Keratinocyte (primary cell): ENCODE measurements at regions not wholly inside any gene's neighbourhood (a gene's known extent, or its start where the extent isn't known, plus 50 kb on each side); places are given as distances from the start of the nearest gene placed in this dataset.

Source experiments
- DNase-seq: peaks from one replicate; pipeline ENCODE4 v3.0.0-alpha.2; 2011; ENCODE audit warnings: low read depth, missing footprints, low spot score
- FAIRE-seq: peaks from 2 replicates; lab custom pipeline; 2011; peaks lifted over from hg19 to GRCh38; lab: Jason Lieb, UNC
- H2AFZ ChIP-seq: 2 replicates; pipeline ENCODE4 v1.6.0; 2012; ENCODE audit warnings: low read length, control low read depth, inconsistent platforms; ENCODE audit not compliant: control insufficient read depth
- H3K27ac ChIP-seq: 2 replicates; pipeline ENCODE4 v1.5.1; 2011; ENCODE audit warnings: low read length; ENCODE audit not compliant: control insufficient read depth, insufficient read depth
- H3K27me3 ChIP-seq: 3 replicates; pipeline ENCODE4 v1.6.0; 2011; ENCODE audit warnings: low read length; ENCODE audit not compliant: control insufficient read depth, insufficient read depth; ENCODE audit errors: extremely low read depth
- H3K36me3 ChIP-seq, 2 experiments: 2 replicates in 1 of 2; 3 replicates in 1 of 2; pipeline ENCODE4 v1.5.1; 2011; ENCODE audit warnings: low read length in 2 of 2, mild to moderate bottlenecking in 1 of 2; ENCODE audit not compliant: control insufficient read depth in 2 of 2, insufficient read depth in 2 of 2; ENCODE audit errors: extremely low read depth in 1 of 2
- H3K4me1 ChIP-seq: 3 replicates; pipeline ENCODE4 v1.5.1; 2011; ENCODE audit warnings: low read length; ENCODE audit not compliant: control insufficient read depth, insufficient read depth; ENCODE audit errors: extremely low read depth
- H3K4me2 ChIP-seq: 3 replicates; pipeline ENCODE4 v1.6.0; 2011; ENCODE audit warnings: low read depth, low read length; ENCODE audit not compliant: control insufficient read depth, insufficient read depth; ENCODE audit errors: extremely low read depth
- H3K4me3 ChIP-seq, 3 experiments: fragments of 200-600 bp in 1 of 3; sonication (generic) in 1 of 3; 2 replicates in 2 of 3; 3 replicates in 1 of 3; pipeline ENCODE4 v1.5.1; 2011 to 2016; ENCODE audit warnings: low read length in 3 of 3, mild to moderate bottlenecking in 3 of 3, control low read depth in 2 of 3, inconsistent platforms in 1 of 3, low read depth in 1 of 3, mixed read lengths in 1 of 3, mixed run types in 1 of 3, moderate library complexity in 1 of 3; ENCODE audit not compliant: control insufficient read depth in 2 of 3, insufficient read depth in 2 of 3; ENCODE audit errors: extremely low read depth in 1 of 3
- H3K79me2 ChIP-seq: 2 replicates; pipeline ENCODE4 v1.6.0; 2012; ENCODE audit warnings: low read length; ENCODE audit not compliant: control insufficient read depth, insufficient read depth
- H3K9ac ChIP-seq: 3 replicates; pipeline ENCODE4 v1.6.0; 2011; ENCODE audit warnings: low read length; ENCODE audit not compliant: control insufficient read depth, insufficient read depth; ENCODE audit errors: extremely low read depth
- H3K9me1 ChIP-seq: 3 replicates; pipeline ENCODE4 v1.6.0; 2011; ENCODE audit warnings: low read length; ENCODE audit not compliant: control insufficient read depth, insufficient read depth; ENCODE audit errors: extremely low read depth
- H3K9me3 ChIP-seq: 2 replicates; pipeline ENCODE4 v1.5.1; 2012; ENCODE audit warnings: low read depth, low read length; ENCODE audit not compliant: control insufficient read depth
- H4K20me1 ChIP-seq: 3 replicates; pipeline ENCODE4 v1.6.0; 2011; ENCODE audit warnings: low read length; ENCODE audit not compliant: control insufficient read depth, insufficient read depth; ENCODE audit errors: extremely low read depth
- EZH2 ChIP-seq: IDR thresholded peaks from one replicate; pipeline ENCODE4 v1.6.1; 2012; ENCODE audit warnings: inconsistent platforms, mild to moderate bottlenecking, low read length, moderate library complexity
- dilution Hi-C: fragments of 300-500 bp; cut with MboI; formaldehyde crosslinking; loops from one replicate; pipeline ENCODE4 v1.7.0; 2020; ENCODE audit warnings: low sequenced_read_pairs; ENCODE audit not compliant: extremely low pct_ligation_motif_present
- TF ChIP-seq, protein P1 (sequence below), 3 experiments: IDR thresholded peaks in 1 of 3; conservative IDR thresholded peaks in 1 of 3; optimal IDR thresholded peaks in 1 of 3; 2 replicates in 2 of 3; 3 replicates in 1 of 3; pipeline versions ENCODE3 to v1.5.1; 2011; ENCODE audit warnings: low read length in 3 of 3, mild to moderate bottlenecking in 3 of 3, moderate library complexity in 2 of 3, control low read depth in 1 of 3, inconsistent platforms in 1 of 3; ENCODE audit not compliant: insufficient read depth in 2 of 3; ENCODE audit errors: extremely low read depth in 1 of 3

DNA sequence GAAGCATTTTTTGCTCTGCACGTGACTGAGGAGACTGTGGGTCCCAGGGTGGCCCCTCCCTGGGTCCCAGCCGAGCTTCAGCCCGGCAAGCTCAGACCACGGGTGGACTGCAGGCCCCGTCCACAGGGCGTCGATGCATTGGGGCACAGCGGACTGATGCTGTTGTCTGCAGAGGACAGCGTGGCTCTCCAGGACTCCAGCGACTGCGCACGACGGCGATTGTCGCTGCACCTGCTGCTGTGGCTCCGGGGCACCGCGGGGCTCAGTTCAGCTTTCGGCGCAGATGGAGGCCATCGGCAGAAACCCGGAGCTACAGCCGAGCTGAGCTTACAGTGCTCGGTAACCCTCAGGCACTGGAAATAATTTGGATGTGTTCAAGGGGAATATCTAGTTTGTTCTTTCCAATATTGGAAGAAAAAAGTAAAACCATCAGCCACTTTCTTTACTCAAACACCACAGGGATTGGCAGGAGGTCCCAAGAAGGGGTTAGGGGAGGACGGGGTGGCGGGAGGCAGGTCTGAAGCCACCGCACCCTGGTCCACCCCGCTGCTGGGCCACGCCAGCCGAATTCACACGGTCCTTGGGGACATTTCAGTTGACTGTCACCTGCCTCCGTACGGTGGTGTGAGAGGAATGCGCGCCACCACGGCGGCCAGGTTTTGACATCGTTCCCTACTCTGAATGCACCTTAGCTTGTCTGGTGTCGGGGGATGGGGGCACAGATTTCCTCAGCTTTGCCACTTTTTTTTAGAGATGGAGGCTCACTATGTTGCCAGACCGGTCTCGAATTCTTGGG is 88.7 kb upstream of the RPH3AL start:
- no peak overlapping the region for H3K27ac ChIP-seq
- no peaks in the 10 kb centered on the region for H3K9me1 ChIP-seq
- TF ChIP-seq, protein P1, sequence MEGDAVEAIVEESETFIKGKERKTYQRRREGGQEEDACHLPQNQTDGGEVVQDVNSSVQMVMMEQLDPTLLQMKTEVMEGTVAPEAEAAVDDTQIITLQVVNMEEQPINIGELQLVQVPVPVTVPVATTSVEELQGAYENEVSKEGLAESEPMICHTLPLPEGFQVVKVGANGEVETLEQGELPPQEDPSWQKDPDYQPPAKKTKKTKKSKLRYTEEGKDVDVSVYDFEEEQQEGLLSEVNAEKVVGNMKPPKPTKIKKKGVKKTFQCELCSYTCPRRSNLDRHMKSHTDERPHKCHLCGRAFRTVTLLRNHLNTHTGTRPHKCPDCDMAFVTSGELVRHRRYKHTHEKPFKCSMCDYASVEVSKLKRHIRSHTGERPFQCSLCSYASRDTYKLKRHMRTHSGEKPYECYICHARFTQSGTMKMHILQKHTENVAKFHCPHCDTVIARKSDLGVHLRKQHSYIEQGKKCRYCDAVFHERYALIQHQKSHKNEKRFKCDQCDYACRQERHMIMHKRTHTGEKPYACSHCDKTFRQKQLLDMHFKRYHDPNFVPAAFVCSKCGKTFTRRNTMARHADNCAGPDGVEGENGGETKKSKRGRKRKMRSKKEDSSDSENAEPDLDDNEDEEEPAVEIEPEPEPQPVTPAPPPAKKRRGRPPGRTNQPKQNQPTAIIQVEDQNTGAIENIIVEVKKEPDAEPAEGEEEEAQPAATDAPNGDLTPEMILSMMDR (optimal IDR thresholded peaks at IDR 0.05 in 1 of 3, IDR thresholded peaks at IDR 0.05 in 1 of 3, conservative IDR thresholded peaks at IDR 0.05 in 1 of 3; ENCODE audit: extremely low read depth in 1 of 3, insufficient read depth in 2 of 3, low read length in 3 of 3): no peak
- TF ChIP-seq EZH2: no peak
- no peaks in the 10 kb centered on the region for H3K79me2 ChIP-seq
- H3K9ac ChIP-seq: no peak overlapping the region
- H2AFZ ChIP-seq: no peak overlapping the region
- peaks cover 2% of the 10 kb centered on the region for H3K27me3 ChIP-seq
- H3K4me3 ChIP-seq: no peak overlapping the region
- FAIRE-seq (no peak), DNase-seq (no peak)
- no peaks in the 10 kb centered on the region for H3K9me3 ChIP-seq
- no peaks in the 10 kb centered on the region for H3K4me1 ChIP-seq
- no peaks in the 10 kb centered on the region for H4K20me1 ChIP-seq
- peaks cover 0 to 2% of the 10 kb centered on the region in 2 experiments for H3K36me3 ChIP-seq
- H3K4me2 ChIP-seq: no peak overlapping the region
- dilution Hi-C loops: no loop called here

GRCh38 chr17:438191-438590 is 85.6 kb upstream of the RPH3AL start:
- Histone ChIP-seq H3K4me1 (no peaks in the 10 kb centered on the region), H3K27me3 (peaks cover 2% of the 10 kb centered on the region), H2AFZ (no peak overlapping the region), H3K9me3 (no peaks in the 10 kb centered on the region), H3K9me1 (no peaks in the 10 kb centered on the region), H4K20me1 (no peaks in the 10 kb centered on the region), H3K9ac (no peak overlapping the region), H3K36me3 (peaks cover 0 to 2% of the 10 kb centered on the region in 2 experiments), H3K27ac (no peak overlapping the region), H3K4me2 (no peak overlapping the region), H3K79me2 (no peaks in the 10 kb centered on the region), H3K4me3 (no peak overlapping the region)
- dilution Hi-C loops: no loop called here
- TF ChIP-seq EZH2: no peak
- TF ChIP-seq, protein P1 (optimal IDR thresholded peaks at IDR 0.05 in 1 of 3, IDR thresholded peaks at IDR 0.05 in 1 of 3, conservative IDR thresholded peaks at IDR 0.05 in 1 of 3; ENCODE audit: extremely low read depth in 1 of 3, insufficient read depth in 2 of 3, low read length in 3 of 3): no peak
- FAIRE-seq (no peak), DNase-seq (no peak)
